Thoracic aorta (tissue), 2 donors: ENCODE measurements at regions not wholly inside any gene's neighbourhood (a gene's known extent, or its start where the extent isn't known, plus 50 kb on each side); places are given as distances from the start of the nearest gene placed in this dataset.

Experiments
- ATAC-seq: fragments of 150-250 bp; one replicate; pipeline ENCODE4 v1.8.0; 2017; ENCODE audit warnings: low read depth; ENCODE audit not compliant: insufficient number of reproducible peaks, low FRiP score
- DNase-seq: peaks from one replicate; pipeline ENCODE4 v3.0.0-alpha.2; 2020; ENCODE audit warnings: low spot score
- H3K27ac ChIP-seq, 2 donors: fragments of 200-600 bp; sonication (generic); 1 replicate in 1 of 2; 2 replicates in 1 of 2; pipeline ENCODE4 v1.5.1; 2016; ENCODE audit warnings: mild to moderate bottlenecking in 2 of 2, moderate library complexity in 2 of 2
- H3K27me3 ChIP-seq: fragments of 200-600 bp; sonication (generic); replicated peaks from 2 replicates; pipeline ENCODE4 v1.6.0; 2016; ENCODE audit warnings: mild to moderate bottlenecking; ENCODE audit not compliant: insufficient read depth
- H3K36me3 ChIP-seq: fragments of 200-600 bp; sonication (generic); one replicate; pipeline ENCODE4 v1.5.1; 2016
- H3K4me1 ChIP-seq, 2 donors: fragments of 200-600 bp; sonication (generic); 1 replicate in 1 of 2; 2 replicates in 1 of 2; pipeline versions ENCODE4 v1.5.1 to v1.6.0; 2016; ENCODE audit warnings: low read depth in 2 of 2, mild to moderate bottlenecking in 1 of 2; ENCODE audit not compliant: control insufficient read depth in 1 of 2
- H3K4me3 ChIP-seq: fragments of 200-600 bp; sonication (generic); 2 replicates; pipeline ENCODE4 v1.5.1; 2016; ENCODE audit warnings: mild to moderate bottlenecking
- H3K9me3 ChIP-seq: fragments of 200-600 bp; sonication (generic); 2 replicates; pipeline ENCODE4 v1.5.1; 2016
- TF ChIP-seq, protein P1 (sequence below): fragments of 200-600 bp; sonication (generic); IDR thresholded peaks from one replicate; pipeline ENCODE4 v1.5.1; 2019; ENCODE audit warnings: antibody characterized with exemption

DNA sequence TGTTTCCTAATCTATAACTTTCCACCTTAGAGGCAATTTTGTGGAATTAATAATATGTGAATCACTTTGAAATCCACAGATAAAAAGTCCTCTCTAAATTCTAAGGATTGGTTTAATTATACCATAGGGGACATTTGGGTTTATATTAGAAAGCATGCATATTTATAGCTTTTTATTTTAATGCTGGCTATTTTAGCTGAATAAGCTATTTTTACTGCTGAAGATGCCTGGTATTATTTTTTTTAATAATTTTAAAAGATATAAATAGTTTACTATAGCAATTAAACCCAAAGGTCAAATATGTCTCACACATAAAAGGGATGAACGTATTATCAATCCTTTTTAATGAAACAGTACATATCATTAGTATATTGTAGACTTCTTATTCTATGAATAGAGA lies 415.4 kb downstream of the MAGEB5 start:
- DNase-seq (no peak), ATAC-seq (no peak)
- no peak overlapping the region for H3K4me3 ChIP-seq
- H3K4me1 ChIP-seq: no peaks in the 10 kb centered on the region
- H3K36me3 ChIP-seq: no peaks in the 10 kb centered on the region
- H3K27ac ChIP-seq: no peak overlapping the region
- H3K27me3 ChIP-seq: no peaks in the 10 kb centered on the region
- H3K9me3 ChIP-seq: no peaks in the 10 kb centered on the region
- TF ChIP-seq, protein P1, sequence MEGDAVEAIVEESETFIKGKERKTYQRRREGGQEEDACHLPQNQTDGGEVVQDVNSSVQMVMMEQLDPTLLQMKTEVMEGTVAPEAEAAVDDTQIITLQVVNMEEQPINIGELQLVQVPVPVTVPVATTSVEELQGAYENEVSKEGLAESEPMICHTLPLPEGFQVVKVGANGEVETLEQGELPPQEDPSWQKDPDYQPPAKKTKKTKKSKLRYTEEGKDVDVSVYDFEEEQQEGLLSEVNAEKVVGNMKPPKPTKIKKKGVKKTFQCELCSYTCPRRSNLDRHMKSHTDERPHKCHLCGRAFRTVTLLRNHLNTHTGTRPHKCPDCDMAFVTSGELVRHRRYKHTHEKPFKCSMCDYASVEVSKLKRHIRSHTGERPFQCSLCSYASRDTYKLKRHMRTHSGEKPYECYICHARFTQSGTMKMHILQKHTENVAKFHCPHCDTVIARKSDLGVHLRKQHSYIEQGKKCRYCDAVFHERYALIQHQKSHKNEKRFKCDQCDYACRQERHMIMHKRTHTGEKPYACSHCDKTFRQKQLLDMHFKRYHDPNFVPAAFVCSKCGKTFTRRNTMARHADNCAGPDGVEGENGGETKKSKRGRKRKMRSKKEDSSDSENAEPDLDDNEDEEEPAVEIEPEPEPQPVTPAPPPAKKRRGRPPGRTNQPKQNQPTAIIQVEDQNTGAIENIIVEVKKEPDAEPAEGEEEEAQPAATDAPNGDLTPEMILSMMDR: no peak

DNA sequence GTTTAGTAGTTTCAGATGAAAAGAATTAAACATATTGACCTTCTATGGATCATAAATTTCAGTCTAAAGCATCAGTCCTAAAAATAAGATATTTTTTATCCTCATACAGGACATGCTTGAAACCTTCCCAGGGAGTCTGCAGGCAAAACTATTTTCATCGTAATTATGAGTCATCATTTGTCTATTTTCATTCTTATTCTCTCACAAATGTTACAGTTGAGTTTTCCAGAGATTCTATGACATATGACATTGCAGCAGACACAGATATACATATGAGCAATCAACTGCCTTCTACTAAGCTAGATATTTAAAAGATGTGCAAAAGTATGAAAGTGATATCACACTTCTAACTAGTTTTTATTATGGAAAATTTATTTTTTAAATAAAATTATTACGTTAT lies 398.0 kb downstream of the MAGEB5 start:
- no peaks in the 10 kb centered on the region for H3K36me3 ChIP-seq
- DNase-seq (no peak), ATAC-seq (no peak)
- no peaks in the 10 kb centered on the region for H3K27me3 ChIP-seq
- TF ChIP-seq, protein P1: no peak
- no peaks in the 10 kb centered on the region for H3K4me1 ChIP-seq
- H3K27ac ChIP-seq: no peak overlapping the region
- no peak overlapping the region for H3K4me3 ChIP-seq
- no peaks in the 10 kb centered on the region for H3K9me3 ChIP-seq

DNA sequence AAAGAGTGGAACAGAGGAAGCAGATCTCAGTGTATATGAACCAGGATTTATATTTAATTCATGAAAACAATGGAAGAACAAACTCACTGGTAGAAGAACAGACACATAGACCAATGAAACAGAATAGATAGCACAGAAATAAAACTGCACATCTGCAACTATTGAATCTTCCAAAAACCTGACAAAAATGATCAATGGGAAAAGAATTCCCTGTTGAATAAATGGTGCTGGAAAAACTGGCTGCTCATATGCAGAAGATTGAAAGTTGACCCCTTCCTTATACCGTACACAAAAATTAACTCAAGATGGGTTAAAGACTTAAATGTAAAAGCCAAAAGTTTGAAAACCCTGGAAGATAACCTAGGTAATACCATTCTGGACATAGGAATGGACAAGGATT lies 391.0 kb downstream of the MAGEB5 start:
- no peak for ATAC-seq
- no peaks in the 10 kb centered on the region for H3K36me3 ChIP-seq
- H3K9me3 ChIP-seq: no peaks in the 10 kb centered on the region
- H3K27me3 ChIP-seq: no peaks in the 10 kb centered on the region
- DNase-seq: no peak
- H3K4me1 ChIP-seq: no peaks in the 10 kb centered on the region
- H3K4me3 ChIP-seq: no peak overlapping the region
- TF ChIP-seq, protein P1: no peak
- H3K27ac ChIP-seq: no peak overlapping the region

DNA sequence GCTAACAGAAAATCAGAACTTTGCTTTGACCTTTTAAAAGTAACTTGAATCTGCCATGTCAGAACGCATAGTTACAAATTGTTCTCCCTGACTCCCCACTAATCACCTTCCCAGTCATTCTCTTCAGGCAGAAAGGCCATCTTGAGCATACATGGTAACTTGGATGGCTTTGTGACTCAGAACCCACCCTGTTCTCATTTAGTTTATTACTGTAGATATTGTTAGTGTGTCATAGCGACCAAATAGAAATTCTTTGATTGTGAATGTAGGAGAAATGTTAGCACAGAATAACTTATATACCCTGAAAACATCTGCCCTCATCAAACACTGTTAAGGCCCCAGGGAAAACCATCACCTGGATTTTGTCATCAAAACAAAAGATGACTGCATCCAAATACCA lies 382.0 kb downstream of the MAGEB5 start:
- no peak overlapping the region for H3K4me3 ChIP-seq
- TF ChIP-seq, protein P1: no peak
- no peak for DNase-seq

DNA sequence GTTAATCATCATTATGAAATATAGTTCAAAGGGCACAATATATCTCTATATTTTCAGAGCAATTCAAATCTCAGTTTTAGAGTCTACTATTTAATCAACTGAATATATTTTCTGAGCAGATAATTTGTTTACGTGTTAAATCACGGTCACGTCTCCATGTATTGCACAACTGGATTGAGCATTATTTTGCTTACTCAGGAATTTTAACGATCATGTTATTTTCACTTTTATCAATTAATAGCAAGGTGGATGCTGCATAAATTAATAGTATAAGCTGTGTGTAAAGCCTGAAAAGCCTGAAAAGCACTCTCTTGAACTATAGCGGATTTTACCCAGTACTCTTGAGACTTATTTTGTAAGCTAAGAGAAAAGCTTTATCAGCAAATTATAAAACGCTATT lies 374.9 kb downstream of the MAGEB5 start:
- ATAC-seq (no peak), DNase-seq (no peak)
- Histone ChIP-seq H3K4me1 (no peaks in the 10 kb centered on the region), H3K4me3 (no peak overlapping the region), H3K27me3 (no peaks in the 10 kb centered on the region), H3K27ac (no peak overlapping the region), H3K36me3 (no peaks in the 10 kb centered on the region), H3K9me3 (no peaks in the 10 kb centered on the region)
- TF ChIP-seq, protein P1: no peak

More for the DNA sequence above, 382.0 kb downstream of the MAGEB5 start:
- Histone ChIP-seq H3K27ac (no peak overlapping the region), H3K9me3 (no peaks in the 10 kb centered on the region), H3K4me1 (no peaks in the 10 kb centered on the region), H3K27me3 (no peaks in the 10 kb centered on the region), H3K36me3 (no peaks in the 10 kb centered on the region)
- ATAC-seq: no peak
